ENCODE measurements at regions not wholly inside any gene's neighbourhood (a gene's known extent, or its start where the extent isn't known, plus 50 kb on each side); places are given as distances from the start of the nearest gene placed in this dataset.
A peak's percentile ranks its signal among the peaks of the same experiment; 100 is the strongest.

DNA sequence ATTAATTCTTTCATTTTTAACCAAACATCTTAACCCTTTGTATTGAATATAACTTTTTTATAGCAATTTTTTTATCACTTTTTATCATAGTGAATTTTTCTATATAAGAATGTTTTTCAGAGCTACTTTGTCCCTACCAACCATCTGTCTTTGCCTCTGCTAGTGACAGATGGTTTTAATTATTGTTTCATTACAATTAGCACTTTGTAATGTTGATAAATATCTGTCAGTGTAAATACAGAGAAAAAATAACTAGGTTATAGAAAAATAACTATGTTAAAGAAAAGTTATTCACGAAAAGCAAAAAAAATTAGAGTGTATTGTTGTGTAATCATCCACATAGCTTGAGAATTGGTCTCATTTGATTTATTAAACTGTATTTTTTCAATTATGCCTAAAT lies 91.0 kb upstream of the CDH19 start:
- ATAC-seq (ENCODE audit: insufficient number of reproducible peaks, low FRiP score, low read depth) (no peak), DNase-seq (ENCODE audit: low spot score) (no peak)
- no peak overlapping the region for H3K4me3 ChIP-seq
- H3K4me1 ChIP-seq (ENCODE audit: control insufficient read depth in 1 of 2, low read depth in 2 of 2): no peaks in the 10 kb centered on the region
- H3K27me3 ChIP-seq (replicated peaks; ENCODE audit: insufficient read depth): no peaks in the 10 kb centered on the region
- no peak overlapping the region for H3K27ac ChIP-seq
- no peaks in the 10 kb centered on the region for H3K9me3 ChIP-seq
- TF ChIP-seq, protein P1, sequence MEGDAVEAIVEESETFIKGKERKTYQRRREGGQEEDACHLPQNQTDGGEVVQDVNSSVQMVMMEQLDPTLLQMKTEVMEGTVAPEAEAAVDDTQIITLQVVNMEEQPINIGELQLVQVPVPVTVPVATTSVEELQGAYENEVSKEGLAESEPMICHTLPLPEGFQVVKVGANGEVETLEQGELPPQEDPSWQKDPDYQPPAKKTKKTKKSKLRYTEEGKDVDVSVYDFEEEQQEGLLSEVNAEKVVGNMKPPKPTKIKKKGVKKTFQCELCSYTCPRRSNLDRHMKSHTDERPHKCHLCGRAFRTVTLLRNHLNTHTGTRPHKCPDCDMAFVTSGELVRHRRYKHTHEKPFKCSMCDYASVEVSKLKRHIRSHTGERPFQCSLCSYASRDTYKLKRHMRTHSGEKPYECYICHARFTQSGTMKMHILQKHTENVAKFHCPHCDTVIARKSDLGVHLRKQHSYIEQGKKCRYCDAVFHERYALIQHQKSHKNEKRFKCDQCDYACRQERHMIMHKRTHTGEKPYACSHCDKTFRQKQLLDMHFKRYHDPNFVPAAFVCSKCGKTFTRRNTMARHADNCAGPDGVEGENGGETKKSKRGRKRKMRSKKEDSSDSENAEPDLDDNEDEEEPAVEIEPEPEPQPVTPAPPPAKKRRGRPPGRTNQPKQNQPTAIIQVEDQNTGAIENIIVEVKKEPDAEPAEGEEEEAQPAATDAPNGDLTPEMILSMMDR (IDR thresholded peaks at IDR 0.05): no peak
- no peaks in the 10 kb centered on the region for H3K36me3 ChIP-seq

DNA sequence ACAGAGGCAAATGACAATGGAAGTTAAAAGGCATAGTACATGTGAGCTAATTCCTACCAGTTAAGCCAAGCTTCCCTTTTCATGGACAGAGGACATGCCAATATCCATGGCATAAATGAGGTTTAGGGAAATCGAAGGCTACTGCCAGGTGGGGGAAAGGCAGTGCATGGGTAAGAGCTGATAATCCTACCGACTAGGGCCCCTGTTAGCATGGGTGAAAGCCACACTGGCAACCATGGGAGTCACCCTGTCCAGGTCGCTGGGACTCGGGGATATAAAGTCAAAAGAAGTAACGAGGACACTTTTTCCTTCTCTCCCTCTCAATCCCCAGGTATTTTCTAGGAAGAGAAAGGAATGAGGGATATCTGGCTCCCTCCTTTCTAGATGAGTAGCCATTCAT lies 83.7 kb upstream of the CDH19 start:
- Histone ChIP-seq H3K4me1 (ENCODE audit: control insufficient read depth in 1 of 2, low read depth in 2 of 2) (no peaks in the 10 kb centered on the region), H3K36me3 (no peaks in the 10 kb centered on the region), H3K4me3 (no peak overlapping the region), H3K9me3 (peaks cover 5% of the 10 kb centered on the region), H3K27me3 (replicated peaks; ENCODE audit: insufficient read depth) (no peaks in the 10 kb centered on the region), H3K27ac (no peak overlapping the region)
- DNase-seq (ENCODE audit: low spot score) (no peak), ATAC-seq (ENCODE audit: insufficient number of reproducible peaks, low FRiP score, low read depth) (no peak)
- TF ChIP-seq, protein P1 (IDR thresholded peaks at IDR 0.05): no peak

DNA sequence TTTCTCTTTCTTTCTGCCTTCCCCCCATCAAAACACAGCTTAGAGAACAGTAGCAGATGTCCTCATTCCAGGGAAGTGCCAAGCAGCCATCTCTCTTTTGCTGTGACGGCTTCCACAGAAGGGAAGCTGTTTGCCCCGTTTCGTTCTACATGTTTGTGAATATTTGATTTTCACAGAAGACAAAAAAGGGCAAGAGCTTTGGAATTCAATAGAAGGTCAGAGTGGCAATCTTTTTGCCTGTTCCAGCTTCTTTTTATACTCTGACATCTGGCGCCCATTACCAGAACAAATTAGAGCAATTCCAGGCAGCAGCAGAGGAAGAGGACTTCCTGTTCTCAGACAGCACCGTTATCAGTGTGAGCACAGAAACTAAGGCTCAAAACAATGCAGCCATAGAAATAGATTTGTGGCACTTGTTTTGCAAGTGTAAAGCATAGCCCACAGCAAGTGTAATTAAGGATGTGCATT lies 79.0 kb upstream of the CDH19 start:
- Histone ChIP-seq H3K27me3 (replicated peaks; ENCODE audit: insufficient read depth) (no peaks in the 10 kb centered on the region), H3K4me1 (ENCODE audit: control insufficient read depth in 1 of 2, low read depth in 2 of 2) (no peaks in the 10 kb centered on the region), H3K36me3 (no peaks in the 10 kb centered on the region), H3K4me3 (peak overlapping the region; percentile 43), H3K9me3 (peaks cover 5% of the 10 kb centered on the region), H3K27ac (no peak overlapping the region)
- ATAC-seq (ENCODE audit: insufficient number of reproducible peaks, low FRiP score, low read depth): no peak
- TF ChIP-seq, protein P1 (IDR thresholded peaks at IDR 0.05): no peak
- no peak for DNase-seq (ENCODE audit: low spot score)

DNA sequence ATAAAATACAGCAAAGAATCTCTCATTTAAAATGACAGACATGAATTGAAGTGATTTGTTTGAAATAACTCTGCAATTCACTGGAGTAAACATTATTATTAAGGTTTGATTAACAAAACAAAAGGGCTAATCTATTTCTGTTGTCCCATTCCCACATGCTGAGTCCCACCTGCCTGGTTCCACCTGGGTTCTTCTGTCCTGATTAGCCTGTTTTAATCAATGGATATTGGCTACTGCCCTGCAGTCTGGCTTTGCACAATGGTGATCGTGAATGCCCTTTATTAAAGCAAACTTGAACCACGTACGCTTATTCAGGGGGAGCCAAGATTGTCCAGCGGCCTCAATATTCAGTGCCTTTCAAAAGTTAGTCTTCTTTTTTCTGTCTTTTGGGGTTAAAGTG lies 72.8 kb upstream of the CDH19 start:
- ATAC-seq (ENCODE audit: insufficient number of reproducible peaks, low FRiP score, low read depth): no peak

DNA sequence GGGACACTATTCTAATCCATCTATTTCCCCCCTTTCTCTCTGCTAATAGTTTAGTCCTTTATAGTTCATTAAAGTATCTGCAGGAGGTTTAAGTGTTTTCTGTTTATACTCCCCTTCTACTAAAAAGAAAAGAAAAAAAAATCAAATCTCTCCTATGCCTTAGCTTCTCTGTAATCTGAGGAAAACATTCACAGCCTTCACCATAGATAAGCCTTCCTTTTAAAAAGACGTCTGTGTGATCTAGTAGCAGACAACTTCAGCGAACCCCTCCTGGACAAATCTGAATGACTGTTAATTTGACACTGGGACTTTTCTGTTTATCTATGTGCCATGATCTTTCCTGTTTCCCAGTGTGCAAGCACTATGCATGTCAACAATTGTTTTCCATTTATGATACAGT lies 70.4 kb upstream of the CDH19 start:
- no peaks in the 10 kb centered on the region for H3K36me3 ChIP-seq
- H3K9me3 ChIP-seq: no peaks in the 10 kb centered on the region
- H3K4me3 ChIP-seq: no peak overlapping the region
- H3K4me1 ChIP-seq (ENCODE audit: control insufficient read depth in 1 of 2, low read depth in 2 of 2): no peaks in the 10 kb centered on the region
- DNase-seq (ENCODE audit: low spot score) (no peak), ATAC-seq (ENCODE audit: insufficient number of reproducible peaks, low FRiP score, low read depth) (no peak)
- TF ChIP-seq, protein P1 (IDR thresholded peaks at IDR 0.05): no peak
- no peaks in the 10 kb centered on the region for H3K27me3 ChIP-seq (replicated peaks; ENCODE audit: insufficient read depth)
- no peak overlapping the region for H3K27ac ChIP-seq

More for the DNA sequence above, 72.8 kb upstream of the CDH19 start:
- TF ChIP-seq, protein P1 (IDR thresholded peaks at IDR 0.05): no peak
- Histone ChIP-seq H3K27me3 (replicated peaks; ENCODE audit: insufficient read depth) (no peaks in the 10 kb centered on the region), H3K36me3 (no peaks in the 10 kb centered on the region), H3K9me3 (no peaks in the 10 kb centered on the region), H3K27ac (no peak overlapping the region), H3K4me1 (ENCODE audit: control insufficient read depth in 1 of 2, low read depth in 2 of 2) (no peaks in the 10 kb centered on the region), H3K4me3 (no peak overlapping the region)
- no peak for DNase-seq (ENCODE audit: low spot score)

All from thoracic aorta (tissue), 2 donors.